ENCODE measurements at regions not wholly inside any gene's neighbourhood (a gene's known extent, or its start where the extent isn't known, plus 50 kb on each side); places are given as distances from the start of the nearest gene placed in this dataset.

DNA sequence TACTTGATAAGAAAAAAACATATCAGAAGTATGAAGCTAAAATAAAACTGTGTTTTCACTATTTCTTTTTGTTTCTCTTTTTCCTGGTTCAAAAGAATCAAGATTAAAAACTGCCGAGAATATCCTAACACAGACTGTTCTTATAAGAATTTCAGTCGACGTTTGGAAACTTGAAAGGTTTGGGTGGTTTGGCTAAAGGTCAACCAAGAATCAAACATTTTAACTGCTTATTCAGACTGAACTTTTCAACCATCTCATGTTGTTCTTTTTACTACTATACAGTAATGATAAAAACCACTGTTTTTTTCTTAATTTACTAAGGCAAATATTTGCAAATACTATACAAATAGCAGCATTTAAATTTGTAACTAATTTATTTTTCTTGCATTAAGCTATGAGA is 308.5 kb upstream of the TFPI start:
- TF ChIP-seq POLR2AphosphoS5 (IDR thresholded peaks at IDR 0.05; ENCODE audit: low read depth, low read length) (no peak), RNF2 (IDR thresholded peaks at IDR 0.05; ENCODE audit: borderline replicate concordance, low read depth, low read length, missing control alignments, poor library complexity, severe bottlenecking) (no peak), EGR1 (IDR thresholded peaks at IDR 0.05; ENCODE audit: borderline replicate concordance, low read depth, low read length) (no peak), SP1 (IDR thresholded peaks at IDR 0.05; ENCODE audit: low read depth, low read length) (no peak)

All from H1 (cell line).